DND-41 (cell line): ENCODE measurements at regions not wholly inside any gene's neighbourhood (a gene's known extent, or its start where the extent isn't known, plus 50 kb on each side); places are given as distances from the start of the nearest gene placed in this dataset.
"Not testable (repeated sequence)": the region's sequence is repeated elsewhere in the genome, so short reads cannot be mapped to it uniquely, and the experiment has no call there.

Experiments used
- ATAC-seq: fragments of 200-7000 bp; cut with Tn5 transposase; 3 replicates; pipeline ENCODE4 v1.9.1; 2021; ENCODE audit warnings: low read depth; ENCODE audit not compliant: insufficient read depth
- DNase-seq: peaks from one replicate; pipeline ENCODE4 v3.0.0-alpha.2; 2020
- H2AFZ ChIP-seq: 2 replicates; pipeline ENCODE4 v1.6.0; 2012; ENCODE audit warnings: low read depth, low read length
- H3K27ac ChIP-seq: 2 replicates; pipeline ENCODE4 v1.5.1; 2012; ENCODE audit warnings: low read length, inconsistent platforms
- H3K27me3 ChIP-seq: fragments of 200-600 bp; sonication (generic); 2 replicates; pipeline ENCODE4 v1.6.0; 2012; ENCODE audit warnings: low read length, mild to moderate bottlenecking, inconsistent platforms; ENCODE audit not compliant: insufficient read depth, poor library complexity
- H3K36me3 ChIP-seq: 2 replicates; pipeline ENCODE4 v1.5.1; 2012; ENCODE audit warnings: low read length, inconsistent platforms; ENCODE audit not compliant: insufficient read depth
- H3K4me1 ChIP-seq: 2 replicates; pipeline ENCODE4 v1.5.1; 2012; ENCODE audit warnings: mild to moderate bottlenecking, low read length; ENCODE audit not compliant: insufficient read depth
- H3K4me2 ChIP-seq: 2 replicates; pipeline ENCODE4 v1.6.0; 2012; ENCODE audit warnings: mild to moderate bottlenecking, moderate library complexity, low read length, inconsistent platforms; ENCODE audit not compliant: insufficient read depth
- H3K4me3 ChIP-seq, 2 experiments: fragments of 200-600 bp in 1 of 2; shearing (Covaris generic) in 1 of 2; 2 replicates each; pipeline ENCODE4 v1.5.1; 2012 to 2016; ENCODE audit warnings: inconsistent platforms in 2 of 2, low read length in 2 of 2, mild to moderate bottlenecking in 2 of 2, low read depth in 1 of 2, moderate library complexity in 1 of 2
- H3K79me2 ChIP-seq: 2 replicates; pipeline ENCODE4 v1.6.0; 2012; ENCODE audit warnings: low read length, inconsistent platforms; ENCODE audit not compliant: insufficient read depth
- H3K9ac ChIP-seq: 2 replicates; pipeline ENCODE4 v1.6.0; 2012; ENCODE audit warnings: low read depth, mild to moderate bottlenecking, inconsistent platforms, low read length, moderate library complexity
- H3K9me3 ChIP-seq: 2 replicates; pipeline ENCODE4 v1.5.1; 2012; ENCODE audit warnings: low read length, moderate library complexity, mild to moderate bottlenecking, inconsistent platforms; ENCODE audit not compliant: insufficient read depth, severe bottlenecking
- H4K20me1 ChIP-seq: 2 replicates; pipeline ENCODE4 v1.6.0; 2012; ENCODE audit warnings: low read length; ENCODE audit not compliant: insufficient read depth
- CTCF ChIP-seq: IDR thresholded peaks from 2 replicates; pipeline ENCODE4 v1.5.1; 2012; ENCODE audit warnings: borderline replicate concordance, low read length, moderate library complexity, mild to moderate bottlenecking; ENCODE audit not compliant: poor library complexity, severe bottlenecking; ENCODE audit errors: extremely low read depth
- EZH2 ChIP-seq: IDR thresholded peaks from 3 replicates; pipeline ENCODE4 v1.6.1; 2012; ENCODE audit warnings: borderline replicate concordance, low read depth, mild to moderate bottlenecking, moderate library complexity, low read length, inconsistent platforms; ENCODE audit not compliant: severe bottlenecking

GRCh38 chr5:122690266-122690665 lies 84.6 kb upstream of the SNX2 start:
- no peak for DNase-seq
- no peak for ATAC-seq
- Histone ChIP-seq H4K20me1 (no peaks in the 10 kb centered on the region), H3K4me3 (no peak overlapping the region), H3K79me2 (no peaks in the 10 kb centered on the region), H3K9me3 (no peaks in the 10 kb centered on the region), H3K9ac (no peak overlapping the region), H3K27ac (no peak overlapping the region), H3K27me3 (no peaks in the 10 kb centered on the region), H3K4me2 (no peak overlapping the region), H3K4me1 (no peaks in the 10 kb centered on the region), H3K36me3 (no peaks in the 10 kb centered on the region), H2AFZ (no peak overlapping the region)
- TF ChIP-seq EZH2: no peak
- no peak for TF ChIP-seq CTCF

GRCh38 chr5:122691931-122692330 lies 82.9 kb upstream of the SNX2 start:
- H3K9ac ChIP-seq: no peak overlapping the region
- H3K79me2 ChIP-seq: no peaks in the 10 kb centered on the region
- no peak for ATAC-seq
- DNase-seq: no peak
- no peak overlapping the region for H2AFZ ChIP-seq
- H3K9me3 ChIP-seq: no peaks in the 10 kb centered on the region
- no peak overlapping the region for H3K4me2 ChIP-seq
- no peaks in the 10 kb centered on the region for H3K4me1 ChIP-seq
- H3K27ac ChIP-seq: no peak overlapping the region
- TF ChIP-seq EZH2: no peak
- no peak for TF ChIP-seq CTCF
- no peaks in the 10 kb centered on the region for H3K36me3 ChIP-seq
- H3K27me3 ChIP-seq: no peaks in the 10 kb centered on the region
- no peak overlapping the region for H3K4me3 ChIP-seq
- no peaks in the 10 kb centered on the region for H4K20me1 ChIP-seq

- no peak overlapping the region for H2AFZ ChIP-seq
- no peak for DNase-seq
- H3K9me3 ChIP-seq: no peaks in the 10 kb centered on the region
- H4K20me1 ChIP-seq: no peaks in the 10 kb centered on the region
- no peak overlapping the region for H3K4me3 ChIP-seq
- no peaks in the 10 kb centered on the region for H3K79me2 ChIP-seq
- H3K4me2 ChIP-seq: no peak overlapping the region
- H3K27me3 ChIP-seq: no peaks in the 10 kb centered on the region
- H3K27ac ChIP-seq: no peak overlapping the region
- no peaks in the 10 kb centered on the region for H3K4me1 ChIP-seq
- TF ChIP-seq CTCF: no peak
- no peak for TF ChIP-seq EZH2
- no peak for ATAC-seq
- no peak overlapping the region for H3K9ac ChIP-seq
- H3K36me3 ChIP-seq: no peaks in the 10 kb centered on the region
Measured at GRCh38 chr5:122693963-122694362, 80.9 kb upstream of the SNX2 start.

GRCh38 chr5:122694884-122695283 lies 80.0 kb upstream of the SNX2 start:
- Histone ChIP-seq H3K4me3 (no peak overlapping the region), H3K27me3 (no peaks in the 10 kb centered on the region), H3K36me3 (no peaks in the 10 kb centered on the region), H2AFZ (no peak overlapping the region), H3K79me2 (no peaks in the 10 kb centered on the region), H3K4me2 (no peak overlapping the region), H3K27ac (no peak overlapping the region), H4K20me1 (no peaks in the 10 kb centered on the region), H3K4me1 (no peaks in the 10 kb centered on the region), H3K9me3 (no peaks in the 10 kb centered on the region), H3K9ac (no peak overlapping the region)
- no peak for ATAC-seq
- TF ChIP-seq CTCF (no peak), EZH2 (no peak)
- no peak for DNase-seq

- DNase-seq, H3K9ac ChIP-seq, H3K27me3 ChIP-seq, H3K27ac ChIP-seq, H3K79me2 ChIP-seq, H3K4me1 ChIP-seq, H2AFZ ChIP-seq, H3K36me3 ChIP-seq, ATAC-seq, H4K20me1 ChIP-seq, H3K4me3 ChIP-seq, H3K4me2 ChIP-seq, H3K9me3 ChIP-seq: not testable (repeated sequence)
Measured at GRCh38 chr5:122696735-122697134, 78.1 kb upstream of the SNX2 start.
